ENCODE measurements at regions not wholly inside any gene's neighbourhood (a gene's known extent, or its start where the extent isn't known, plus 50 kb on each side); places are given as distances from the start of the nearest gene placed in this dataset.

DNA sequence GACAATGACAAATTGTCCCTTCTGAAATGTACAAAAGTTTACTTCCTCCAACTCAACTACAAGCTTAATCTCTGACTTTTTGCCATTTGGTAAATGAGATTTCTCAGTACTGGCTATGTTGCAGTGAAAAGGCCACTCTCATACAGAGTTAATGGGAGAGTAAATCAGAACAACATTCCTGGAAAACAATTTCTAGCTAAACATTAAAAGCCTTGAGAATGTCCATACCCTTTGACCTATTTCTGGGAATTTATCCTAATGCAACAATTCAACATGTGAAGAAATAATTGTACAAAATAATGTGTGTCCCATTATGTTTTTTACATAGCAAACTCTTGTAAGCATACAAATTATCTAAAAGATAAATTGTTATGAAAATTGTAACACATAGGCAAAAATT lies 56.3 kb upstream of the SPEF2 start:
- TF ChIP-seq, protein P1, sequence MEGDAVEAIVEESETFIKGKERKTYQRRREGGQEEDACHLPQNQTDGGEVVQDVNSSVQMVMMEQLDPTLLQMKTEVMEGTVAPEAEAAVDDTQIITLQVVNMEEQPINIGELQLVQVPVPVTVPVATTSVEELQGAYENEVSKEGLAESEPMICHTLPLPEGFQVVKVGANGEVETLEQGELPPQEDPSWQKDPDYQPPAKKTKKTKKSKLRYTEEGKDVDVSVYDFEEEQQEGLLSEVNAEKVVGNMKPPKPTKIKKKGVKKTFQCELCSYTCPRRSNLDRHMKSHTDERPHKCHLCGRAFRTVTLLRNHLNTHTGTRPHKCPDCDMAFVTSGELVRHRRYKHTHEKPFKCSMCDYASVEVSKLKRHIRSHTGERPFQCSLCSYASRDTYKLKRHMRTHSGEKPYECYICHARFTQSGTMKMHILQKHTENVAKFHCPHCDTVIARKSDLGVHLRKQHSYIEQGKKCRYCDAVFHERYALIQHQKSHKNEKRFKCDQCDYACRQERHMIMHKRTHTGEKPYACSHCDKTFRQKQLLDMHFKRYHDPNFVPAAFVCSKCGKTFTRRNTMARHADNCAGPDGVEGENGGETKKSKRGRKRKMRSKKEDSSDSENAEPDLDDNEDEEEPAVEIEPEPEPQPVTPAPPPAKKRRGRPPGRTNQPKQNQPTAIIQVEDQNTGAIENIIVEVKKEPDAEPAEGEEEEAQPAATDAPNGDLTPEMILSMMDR (IDR thresholded peaks at IDR 0.05; ENCODE audit: low read depth, low read length), result no peak
- no peak for DNase-seq (ENCODE audit: low read depth, low spot score)
- ChIA-PET CTCF (no interaction called here), POLR2A (no interaction called here)
- H3K27ac ChIP-seq (ENCODE audit: low read depth, low read length), result no peak overlapping the region
- H3K27me3 ChIP-seq (ENCODE audit: control insufficient read depth, insufficient read depth, low read length), result no peaks in the 10 kb centered on the region
- no peaks in the 10 kb centered on the region for H3K9me3 ChIP-seq (ENCODE audit: control insufficient read depth, insufficient read depth, low read length)
- H3K4me3 ChIP-seq (ENCODE audit: low read depth, low read length), result no peak overlapping the region

GRCh38 chr5:35557748-35558147 lies 59.9 kb upstream of the SPEF2 start:
- no peaks in the 10 kb centered on the region for H3K27me3 ChIP-seq (ENCODE audit: control insufficient read depth, insufficient read depth, low read length)
- no peak overlapping the region for H3K4me3 ChIP-seq (ENCODE audit: low read depth, low read length)
- ChIA-PET CTCF (no interaction called here), POLR2A (no interaction called here)
- H3K9me3 ChIP-seq (ENCODE audit: control insufficient read depth, insufficient read depth, low read length), result no peaks in the 10 kb centered on the region
- H3K27ac ChIP-seq (ENCODE audit: low read depth, low read length), result no peak overlapping the region
- no peak for DNase-seq (ENCODE audit: low read depth, low spot score)
- TF ChIP-seq, protein P1 (IDR thresholded peaks at IDR 0.05; ENCODE audit: low read depth, low read length), result no peak

- TF ChIP-seq, protein P1 (IDR thresholded peaks at IDR 0.05; ENCODE audit: low read depth, low read length), result no peak
- Histone ChIP-seq H3K9me3 (ENCODE audit: control insufficient read depth, insufficient read depth, low read length) (no peaks in the 10 kb centered on the region), H3K27ac (ENCODE audit: low read depth, low read length) (no peak overlapping the region), H3K4me3 (ENCODE audit: low read depth, low read length) (no peak overlapping the region), H3K27me3 (ENCODE audit: control insufficient read depth, insufficient read depth, low read length) (no peaks in the 10 kb centered on the region)
- ChIA-PET POLR2A (no interaction called here), CTCF (no interaction called here)
- DNase-seq (ENCODE audit: low read depth, low spot score), result no peak
Measured at GRCh38 chr5:35557199-35557598, 60.5 kb upstream of the SPEF2 start.

DNA sequence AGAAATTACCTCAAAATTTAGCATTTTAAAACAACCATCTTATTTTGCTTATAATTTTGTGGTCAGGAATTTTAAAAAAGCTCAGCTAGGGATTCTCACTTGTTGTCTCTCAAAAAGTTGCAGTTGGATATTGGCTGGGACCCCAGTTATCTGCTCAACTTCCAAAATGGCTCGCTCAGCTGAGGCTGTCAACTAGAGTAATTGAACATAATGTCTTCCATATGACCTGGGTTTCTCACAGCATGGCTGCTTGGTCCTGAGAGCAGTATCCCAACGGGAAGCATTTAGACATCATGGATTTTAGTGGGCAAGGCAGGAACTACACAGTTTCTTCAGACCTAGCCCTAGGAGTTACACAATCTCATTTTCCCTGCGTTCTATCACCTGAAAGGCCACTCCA lies 63.6 kb upstream of the SPEF2 start:
- no peak for DNase-seq (ENCODE audit: low read depth, low spot score)
- ChIA-PET CTCF (no interaction called here), POLR2A (no interaction called here)
- TF ChIP-seq, protein P1 (IDR thresholded peaks at IDR 0.05; ENCODE audit: low read depth, low read length), result no peak
- no peak overlapping the region for H3K4me3 ChIP-seq (ENCODE audit: low read depth, low read length)
- H3K9me3 ChIP-seq (ENCODE audit: control insufficient read depth, insufficient read depth, low read length), result no peaks in the 10 kb centered on the region
- H3K27me3 ChIP-seq (ENCODE audit: control insufficient read depth, insufficient read depth, low read length), result no peaks in the 10 kb centered on the region
- H3K27ac ChIP-seq (ENCODE audit: low read depth, low read length), result no peak overlapping the region

- POLR2A ChIA-PET, result no interaction called here
- H3K4me3 ChIP-seq (ENCODE audit: low read depth, low read length), result 0 out of 2 replicates have a peak overlapping the region, but pooled peaks have one; percentile 7
- CTCF ChIA-PET, result no interaction called here
- DNase-seq (ENCODE audit: low read depth, low spot score), result no peak
- H3K9me3 ChIP-seq (ENCODE audit: control insufficient read depth, insufficient read depth, low read length), result no peaks in the 10 kb centered on the region
- TF ChIP-seq, protein P1 (IDR thresholded peaks at IDR 0.05; ENCODE audit: low read depth, low read length), result no peak
- no peaks in the 10 kb centered on the region for H3K27me3 ChIP-seq (ENCODE audit: control insufficient read depth, insufficient read depth, low read length)
- H3K27ac ChIP-seq (ENCODE audit: low read depth, low read length), result no peak overlapping the region
Measured at GRCh38 chr5:35545190-35545589, 72.5 kb upstream of the SPEF2 start.
